ENCODE measurements at regions not wholly inside any gene's neighbourhood (a gene's known extent, or its start where the extent isn't known, plus 50 kb on each side); places are given as distances from the start of the nearest gene placed in this dataset.

- H2AFZ ChIP-seq (ENCODE audit: low read depth, low read length) = no peak overlapping the region
- no TSS peak for BruUV-seq (replicated peaks)
- no peaks in the 10 kb centered on the region for H3K27me3 ChIP-seq (ENCODE audit: control insufficient read depth in 2 of 2, insufficient read depth in 2 of 2, low read length in 2 of 2)
- H3K9me3 ChIP-seq (replicated peaks; ENCODE audit: control insufficient read depth, insufficient read depth, low read length) = no peaks in the 10 kb centered on the region
- TF ChIP-seq POLR2A (IDR thresholded peaks at IDR 0.05; ENCODE audit: low read depth, low read length) = no peak
- no peak for TF ChIP-seq FOS (IDR thresholded peaks at IDR 0.05; ENCODE audit: borderline replicate concordance, insufficient read depth, low read length)
- TF ChIP-seq MYC (IDR thresholded peaks at IDR 0.05; ENCODE audit: low read depth, low read length) = no peak
- TF ChIP-seq EZH2 (IDR thresholded peaks at IDR 0.05; ENCODE audit: borderline replicate concordance, low read depth, low read length, severe bottlenecking) = no peak
- TF ChIP-seq POLR2AphosphoS5 (IDR thresholded peaks at IDR 0.05; ENCODE audit: insufficient read depth, low read depth, low read length) = no peak
- no peak for TF ChIP-seq JUN (IDR thresholded peaks at IDR 0.05; ENCODE audit: borderline replicate concordance, insufficient read depth, insufficient read length, low read depth)
- no peak for TF ChIP-seq GATA2 (IDR thresholded peaks at IDR 0.05; ENCODE audit: insufficient read depth, insufficient read length, low read depth, low read length)
- TF ChIP-seq, protein P1, sequence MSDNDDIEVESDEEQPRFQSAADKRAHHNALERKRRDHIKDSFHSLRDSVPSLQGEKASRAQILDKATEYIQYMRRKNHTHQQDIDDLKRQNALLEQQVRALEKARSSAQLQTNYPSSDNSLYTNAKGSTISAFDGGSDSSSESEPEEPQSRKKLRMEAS (IDR thresholded peaks at IDR 0.05; ENCODE audit: insufficient read depth, insufficient read length) = no peak
- no peak for TF ChIP-seq CTCF (IDR thresholded peaks at IDR 0.05; ENCODE audit: extremely low read depth in 1 of 2, insufficient read depth in 1 of 2, low read depth in 1 of 2, low read length in 2 of 2)
- no peak overlapping the region for H3K9ac ChIP-seq (replicated peaks; ENCODE audit: extremely low read depth, insufficient read depth, low read length)
- H4K20me1 ChIP-seq (replicated peaks; ENCODE audit: control insufficient read depth, extremely low read depth, insufficient read depth, low read length) = no peaks in the 10 kb centered on the region
- H3K4me1 ChIP-seq (ENCODE audit: control insufficient read depth, extremely low read depth, insufficient read depth, low read length) = no peaks in the 10 kb centered on the region
- H3K27ac ChIP-seq (ENCODE audit: insufficient read depth, low read depth, low read length) = no peak overlapping the region
- dilution Hi-C loops (cut with MboI; ENCODE audit: extremely low pct_ligation_motif_present, low sequenced_read_pairs) = no loop called here
- intact Hi-C loops (cut with micrococcal nuclease) = no loop called here
- CTCF ChIA-PET = no interaction called here
- no peak for FAIRE-seq
- no peak overlapping the region for H3K4me3 ChIP-seq (replicated peaks in 1 of 3; ENCODE audit: insufficient read depth in 1 of 3, low read depth in 1 of 3, low read length in 3 of 3)
- H3K36me3 ChIP-seq (ENCODE audit: control insufficient read depth in 2 of 2, extremely low read depth in 1 of 2, insufficient read depth in 2 of 2, low read length in 2 of 2) = no peaks in the 10 kb centered on the region
- POLR2A ChIA-PET = no interaction called here
- H3K9me1 ChIP-seq (replicated peaks; ENCODE audit: control insufficient read depth, extremely low read depth, insufficient read depth, low read length) = no peaks in the 10 kb centered on the region
- no peak for DNase-seq (ENCODE audit: low read depth, low spot score)
- H3K79me2 ChIP-seq (ENCODE audit: control insufficient read depth, insufficient read depth, low read length) = no peaks in the 10 kb centered on the region
- H3K4me2 ChIP-seq (ENCODE audit: insufficient read depth, low read length) = no peak overlapping the region
These were observed 173.6 kb downstream of the DEPDC1B start for GRCh38 chr5:60526336-60526875.

Data from endothelial cell of umbilical vein (primary cell).